HEK293 (cell line): ENCODE measurements at regions not wholly inside any gene's neighbourhood (a gene's known extent, or its start where the extent isn't known, plus 50 kb on each side); places are given as distances from the start of the nearest gene placed in this dataset.

Experiments used
- CTCF ChIA-PET: fragments of 350-600 bp; formaldehyde crosslinking; extraction: SDS; loops from one replicate; lab custom pipeline; 2021; ENCODE audit warnings: antibody characterized with exemption; lab: Yijun Ruan, JAX
- POLR2A ChIA-PET: fragments of 300-600 bp; formaldehyde crosslinking; extraction: SDS; loops from one replicate; lab custom pipeline; 2020; ENCODE audit warnings: antibody characterized with exemption, inconsistent platforms; lab: Yijun Ruan, JAX
- H3K27ac ChIP-seq: fragments of 200-500 bp; sonication (Bioruptor generic); 2 replicates; pipeline ENCODE4 v1.5.1; 2014; ENCODE audit warnings: low read depth, low read length, control low read depth, inconsistent platforms; ENCODE audit errors: extremely low read depth
- H3K36me3 ChIP-seq, 2 experiments: fragments of 200-500 bp in 1 of 2; sonication (Bioruptor generic) in 1 of 2; 1 replicate in 1 of 2; 2 replicates in 1 of 2; pipeline ENCODE4 v1.5.1; 2014 to 2017; ENCODE audit warnings: inconsistent platforms in 2 of 2, low read length in 2 of 2; ENCODE audit not compliant: control insufficient read depth in 2 of 2, insufficient read depth in 1 of 2
- H3K4me1 ChIP-seq: fragments of 200-500 bp; sonication (Bioruptor generic); 2 replicates; pipeline ENCODE4 v1.5.1; 2014; ENCODE audit warnings: mild to moderate bottlenecking, low read length, inconsistent platforms; ENCODE audit not compliant: control insufficient read depth, insufficient read depth
- H3K4me3 ChIP-seq: 2 replicates; pipeline ENCODE4 v1.5.1; 2011; ENCODE audit warnings: low read depth, mild to moderate bottlenecking, control low read depth, low read length, moderate library complexity
- H3K9me3 ChIP-seq: fragments of 200-500 bp; sonication (Bioruptor generic); 2 replicates; pipeline ENCODE4 v1.5.1; 2014; ENCODE audit warnings: low read depth, low read length, inconsistent platforms; ENCODE audit not compliant: control insufficient read depth, insufficient read depth
- CTCF ChIP-seq: fragments of 450-650 bp; formaldehyde crosslinking; IDR thresholded peaks from 2 replicates; pipeline ENCODE4 v1.5.1; 2016; ENCODE audit warnings: missing biosample characterization, missing genetic modification characterization
- EGR2 ChIP-seq: fragments of 450-650 bp; formaldehyde crosslinking; IDR thresholded peaks from 2 replicates; pipeline ENCODE4 v1.5.1; 2016; ENCODE audit warnings: low read depth, missing biosample characterization, missing genetic modification characterization
- GLI2 ChIP-seq: fragments of 450-650 bp; formaldehyde crosslinking; IDR thresholded peaks from 2 replicates; pipeline ENCODE4; 2017; ENCODE audit warnings: missing biosample characterization, missing genetic modification characterization, low read depth, borderline replicate concordance
- GLIS1 ChIP-seq: fragments of 450-650 bp; formaldehyde crosslinking; IDR thresholded peaks from 2 replicates; pipeline ENCODE4 v1.5.1; 2016; ENCODE audit warnings: missing biosample characterization, missing genetic modification characterization
- KLF1 ChIP-seq: fragments of 450-650 bp; formaldehyde crosslinking; IDR thresholded peaks from 2 replicates; pipeline ENCODE4 v1.5.1; 2016; ENCODE audit warnings: missing biosample characterization, missing genetic modification characterization
- OVOL3 ChIP-seq: fragments of 450-650 bp; formaldehyde crosslinking; IDR thresholded peaks from 2 replicates; pipeline ENCODE4 v1.5.1; 2016; ENCODE audit warnings: missing biosample characterization, missing genetic modification characterization
- SETDB1 ChIP-seq: IDR thresholded peaks from one replicate; pipeline ENCODE4 v1.6.1; 2017; ENCODE audit warnings: mild to moderate bottlenecking, low read length, moderate library complexity, mixed read lengths; ENCODE audit not compliant: insufficient read length
- SP3 ChIP-seq: fragments of 450-650 bp; formaldehyde crosslinking; IDR thresholded peaks from 2 replicates; pipeline ENCODE4 v1.5.1; 2016; ENCODE audit warnings: missing biosample characterization, missing genetic modification characterization
- TSHZ1 ChIP-seq: fragments of 450-650 bp; formaldehyde crosslinking; IDR thresholded peaks from 2 replicates; pipeline ENCODE4 v1.5.1; 2016; ENCODE audit warnings: missing biosample characterization, missing genetic modification characterization, borderline replicate concordance
- ZBTB17 ChIP-seq: fragments of 450-650 bp; formaldehyde crosslinking; IDR thresholded peaks from 2 replicates; pipeline ENCODE4 v1.5.1; 2016; ENCODE audit warnings: missing biosample characterization, missing genetic modification characterization
- ZBTB49 ChIP-seq: fragments of 450-650 bp; formaldehyde crosslinking; IDR thresholded peaks from 2 replicates; pipeline ENCODE4 v1.5.1; 2016; ENCODE audit warnings: missing biosample characterization, missing genetic modification characterization, low read depth
- ZNF155 ChIP-seq: fragments of 450-650 bp; formaldehyde crosslinking; IDR thresholded peaks from 2 replicates; pipeline ENCODE4 v1.5.1; 2016; ENCODE audit warnings: missing biosample characterization, missing genetic modification characterization
- ZNF24 ChIP-seq: fragments of 450-650 bp; formaldehyde crosslinking; IDR thresholded peaks from 2 replicates; pipeline ENCODE4 v1.5.1; 2016; ENCODE audit warnings: missing biosample characterization, missing genetic modification characterization
- ZNF280D ChIP-seq: fragments of 450-650 bp; formaldehyde crosslinking; IDR thresholded peaks from 2 replicates; pipeline ENCODE4 v1.5.1; 2016; ENCODE audit warnings: missing biosample characterization, missing genetic modification characterization
- ZNF394 ChIP-seq: fragments of 450-650 bp; formaldehyde crosslinking; IDR thresholded peaks from 2 replicates; pipeline ENCODE4 v1.5.1; 2016; ENCODE audit warnings: missing biosample characterization, missing genetic modification characterization, mild to moderate bottlenecking, moderate library complexity, borderline replicate concordance
- ZNF488 ChIP-seq: fragments of 450-650 bp; formaldehyde crosslinking; IDR thresholded peaks from 2 replicates; pipeline ENCODE4 v1.5.1; 2016; ENCODE audit warnings: missing biosample characterization, missing genetic modification characterization
- ZNF510 ChIP-seq: fragments of 450-650 bp; formaldehyde crosslinking; IDR thresholded peaks from 2 replicates; pipeline ENCODE4 v1.5.1; 2018; ENCODE audit warnings: mild to moderate bottlenecking, missing genetic modification characterization, missing biosample characterization; ENCODE audit not compliant: insufficient replicate concordance
- ZNF521 ChIP-seq: fragments of 450-650 bp; formaldehyde crosslinking; IDR thresholded peaks from 2 replicates; pipeline ENCODE4 v1.5.1; 2017; ENCODE audit warnings: missing biosample characterization, mild to moderate bottlenecking, missing genetic modification characterization
- ZNF571 ChIP-seq: fragments of 450-650 bp; formaldehyde crosslinking; IDR thresholded peaks from 2 replicates; pipeline ENCODE4 v1.5.0; 2017; ENCODE audit warnings: missing biosample characterization, missing genetic modification characterization
- ZNF639 ChIP-seq: fragments of 450-650 bp; formaldehyde crosslinking; IDR thresholded peaks from 2 replicates; pipeline ENCODE4 v1.5.1; 2016; ENCODE audit warnings: missing biosample characterization, missing genetic modification characterization
- ZNF658 ChIP-seq: fragments of 450-650 bp; formaldehyde crosslinking; IDR thresholded peaks from 2 replicates; pipeline ENCODE4; 2016; ENCODE audit warnings: missing biosample characterization, missing genetic modification characterization
- ZNF660 ChIP-seq: fragments of 450-650 bp; IDR thresholded peaks from 2 replicates; pipeline ENCODE4 v1.5.1; 2018; ENCODE audit warnings: missing biosample characterization, mild to moderate bottlenecking, missing genetic modification characterization
- ZNF843 ChIP-seq: fragments of 450-650 bp; formaldehyde crosslinking; IDR thresholded peaks from 2 replicates; pipeline ENCODE4 v1.5.1; 2016; ENCODE audit warnings: missing biosample characterization, missing genetic modification characterization
- ZXDB ChIP-seq: fragments of 450-650 bp; formaldehyde crosslinking; IDR thresholded peaks from 2 replicates; pipeline ENCODE4 v1.5.1; 2016; ENCODE audit warnings: missing biosample characterization, missing genetic modification characterization

- TF ChIP-seq SP3 (tag by site-specific recombination) (no peak), CTCF (no peak), TSHZ1 (no peak), EGR2 (tag by site-specific recombination) (no peak), ZNF639 (tag by site-specific recombination) (no peak), ZNF394 (tag by site-specific recombination) (no peak), ZNF24 (tag by site-specific recombination) (no peak), ZNF488 (no peak), ZXDB (tag by site-specific recombination) (no peak)
These were observed 238.8 kb upstream of the TLE3 start (continued) for GRCh38 chr15:70336425-70337009.

- ChIA-PET POLR2A (no interaction called here), CTCF (no interaction called here)
- no peak overlapping the region for H3K4me3 ChIP-seq
- H3K9me3 ChIP-seq = peaks cover 7% of the 10 kb centered on the region
- no peaks in the 10 kb centered on the region for H3K4me1 ChIP-seq
- H3K27ac ChIP-seq = no peak overlapping the region
- no peaks in the 10 kb centered on the region for H3K36me3 ChIP-seq
- TF ChIP-seq GLIS1 (tag by site-specific recombination) (no peak), ZNF571 (tag by site-specific recombination) (no peak), ZBTB49 (no peak), KLF1 (no peak), ZNF510 (tag by site-specific recombination) (no peak), ZNF521 (tag by site-specific recombination) (no peak), SETDB1 (peak; percentile 95), ZNF660 (tag by site-specific recombination) (no peak), GLI2 (0 out of 2 replicates have a peak, but pooled peaks have one; percentile 3), ZNF280D (tag by site-specific recombination) (0 out of 2 replicates have a peak, but pooled peaks have one; percentile 30), OVOL3 (tag by site-specific recombination) (no peak), ZNF155 (tag by site-specific recombination) (no peak), ZNF843 (no peak), ZBTB17 (tag by site-specific recombination) (no peak), ZNF658 (tag by site-specific recombination) (no peak)
These were observed 236.6 kb upstream of the TLE3 start for GRCh38 chr15:70334286-70334685.
